ENCODE measurements at regions not wholly inside any gene's neighbourhood (a gene's known extent, or its start where the extent isn't known, plus 50 kb on each side); places are given as distances from the start of the nearest gene placed in this dataset.

GRCh38 chr3:94961423-94962100, 898.7 kb downstream of the NSUN3 start:
- TF ChIP-seq POLR2A (IDR thresholded peaks at IDR 0.05) = no peak
- no peak for TF ChIP-seq CTCF (IDR thresholded peaks at IDR 0.05)
- TF ChIP-seq POLR2AphosphoS5 (IDR thresholded peaks at IDR 0.05) = no peak

Measured in stomach (tissue), 4 donors.